Mammary epithelial cell (primary cell): ENCODE measurements at regions not wholly inside any gene's neighbourhood (a gene's known extent, or its start where the extent isn't known, plus 50 kb on each side); places are given as distances from the start of the nearest gene placed in this dataset.

Experiments used
- EZH2 ChIP-seq: IDR thresholded peaks from 2 replicates; pipeline ENCODE4 v1.6.1; 2012; ENCODE audit warnings: low read length, inconsistent platforms, borderline replicate concordance
- TF ChIP-seq, protein P1 (sequence below), 2 donors: IDR thresholded peaks in 1 of 2; conservative IDR thresholded peaks in 1 of 2; 2 replicates each; pipeline ENCODE4 v1.5.1; 2011 to 2012; ENCODE audit warnings: inconsistent platforms in 2 of 2, low read length in 2 of 2, mild to moderate bottlenecking in 2 of 2, control low read depth in 1 of 2, low read depth in 1 of 2; ENCODE audit not compliant: insufficient read depth in 1 of 2; ENCODE audit errors: extremely low read depth in 1 of 2

DNA sequence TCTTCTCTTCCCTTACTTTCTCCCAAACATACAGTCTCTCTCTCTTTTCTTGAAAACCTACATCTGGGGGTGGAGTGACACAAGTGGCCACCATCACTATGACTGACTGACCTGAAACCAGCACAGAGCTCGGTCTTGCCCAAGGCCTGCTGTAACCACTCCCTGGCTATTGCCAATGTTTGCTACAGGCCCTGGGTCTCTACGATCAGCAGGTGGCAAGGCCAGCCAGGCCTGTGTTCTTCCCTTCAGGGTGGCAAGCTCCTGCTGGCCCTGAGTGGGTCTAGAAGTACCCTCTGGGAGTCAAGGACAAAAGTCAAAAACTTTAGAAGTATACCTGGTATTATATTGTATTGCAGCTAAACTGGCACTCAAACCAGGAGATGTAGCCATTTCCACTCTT, 140.9 kb upstream of the TGFBR2 start:
- TF ChIP-seq, protein P1, sequence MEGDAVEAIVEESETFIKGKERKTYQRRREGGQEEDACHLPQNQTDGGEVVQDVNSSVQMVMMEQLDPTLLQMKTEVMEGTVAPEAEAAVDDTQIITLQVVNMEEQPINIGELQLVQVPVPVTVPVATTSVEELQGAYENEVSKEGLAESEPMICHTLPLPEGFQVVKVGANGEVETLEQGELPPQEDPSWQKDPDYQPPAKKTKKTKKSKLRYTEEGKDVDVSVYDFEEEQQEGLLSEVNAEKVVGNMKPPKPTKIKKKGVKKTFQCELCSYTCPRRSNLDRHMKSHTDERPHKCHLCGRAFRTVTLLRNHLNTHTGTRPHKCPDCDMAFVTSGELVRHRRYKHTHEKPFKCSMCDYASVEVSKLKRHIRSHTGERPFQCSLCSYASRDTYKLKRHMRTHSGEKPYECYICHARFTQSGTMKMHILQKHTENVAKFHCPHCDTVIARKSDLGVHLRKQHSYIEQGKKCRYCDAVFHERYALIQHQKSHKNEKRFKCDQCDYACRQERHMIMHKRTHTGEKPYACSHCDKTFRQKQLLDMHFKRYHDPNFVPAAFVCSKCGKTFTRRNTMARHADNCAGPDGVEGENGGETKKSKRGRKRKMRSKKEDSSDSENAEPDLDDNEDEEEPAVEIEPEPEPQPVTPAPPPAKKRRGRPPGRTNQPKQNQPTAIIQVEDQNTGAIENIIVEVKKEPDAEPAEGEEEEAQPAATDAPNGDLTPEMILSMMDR (conservative IDR thresholded peaks at IDR 0.05 in 1 of 2, IDR thresholded peaks at IDR 0.05 in 1 of 2; ENCODE audit: extremely low read depth in 1 of 2, insufficient read depth in 1 of 2, low read depth in 1 of 2, low read length in 2 of 2) = no peak
- no peak for TF ChIP-seq EZH2
